Esophagus muscularis mucosa (tissue), 4 donors: ENCODE measurements at regions not wholly inside any gene's neighbourhood (a gene's known extent, or its start where the extent isn't known, plus 50 kb on each side); places are given as distances from the start of the nearest gene placed in this dataset.

Experiments used
- DNase-seq: peaks from one replicate; pipeline ENCODE4 v3.0.0-alpha.2; 2017; ENCODE audit errors: extremely low spot score
- H3K27ac ChIP-seq, 4 donors: fragments of 200-600 bp; sonication (generic); replicated peaks in 1 of 4; 1 replicate in 3 of 4; 2 replicates in 1 of 4; pipeline ENCODE4 v1.5.1; 2016 to 2019; ENCODE audit warnings: mild to moderate bottlenecking in 1 of 4
- H3K27me3 ChIP-seq, 4 donors: fragments of 200-600 bp; sonication (generic); one replicate each; pipeline versions ENCODE4 v1.5.1 to v1.6.0; 2016 to 2019
- H3K36me3 ChIP-seq, 4 donors: fragments of 200-600 bp; sonication (generic); one replicate each; pipeline ENCODE4 v1.5.1; 2016 to 2019
- H3K4me1 ChIP-seq, 4 donors: fragments of 200-600 bp; sonication (generic); one replicate each; pipeline ENCODE4 v1.5.1; 2016 to 2019
- H3K4me3 ChIP-seq, 4 donors: fragments of 200-600 bp; sonication (generic); 1 replicate in 2 of 4; 2 replicates in 2 of 4; pipeline ENCODE4 v1.5.1; 2016 to 2019; ENCODE audit warnings: mild to moderate bottlenecking in 4 of 4, moderate library complexity in 1 of 4
- H3K9me3 ChIP-seq, 4 donors: fragments of 200-600 bp; sonication (generic); 1 replicate in 3 of 4; 2 replicates in 1 of 4; pipeline ENCODE4 v1.5.1; 2016 to 2019
- CTCF ChIP-seq, 3 experiments: fragments of 200-600 bp in 2 of 3; fragments of 450-650 bp in 1 of 3; sonication (generic) in 2 of 3; IDR thresholded peaks; one replicate each; pipeline ENCODE4 v1.5.1; 2017 to 2019; ENCODE audit warnings: antibody characterized with exemption in 3 of 3, mild to moderate bottlenecking in 2 of 3, moderate library complexity in 1 of 3
- EP300 ChIP-seq: sonication (generic); formaldehyde crosslinking; IDR thresholded peaks from one replicate; pipeline ENCODE4 v1.6.1; 2017; ENCODE audit warnings: antibody characterized with exemption
- POLR2A ChIP-seq: fragments of 450-650 bp; IDR thresholded peaks from one replicate; pipeline ENCODE4 v1.6.1; 2017; ENCODE audit warnings: antibody characterized with exemption, moderate library complexity, mild to moderate bottlenecking, low read depth
- POLR2AphosphoS5 ChIP-seq, 2 donors: sonication (generic); formaldehyde crosslinking; IDR thresholded peaks; one replicate each; pipeline ENCODE4 v1.6.1; 2017; ENCODE audit warnings: antibody characterized with exemption in 2 of 2
- WGBS: methylation state at CpG from one replicate; pipeline ENCODE4 v1.1.5; 2018; 5-methylcytosine and 5-hydroxymethylcytosine counted together
- intact Hi-C: fragments of 100-400 bp; cut with DNase I; formaldehyde crosslinking; loops from one replicate; pipeline ENCODE4 v1.15.1; 2023

DNA sequence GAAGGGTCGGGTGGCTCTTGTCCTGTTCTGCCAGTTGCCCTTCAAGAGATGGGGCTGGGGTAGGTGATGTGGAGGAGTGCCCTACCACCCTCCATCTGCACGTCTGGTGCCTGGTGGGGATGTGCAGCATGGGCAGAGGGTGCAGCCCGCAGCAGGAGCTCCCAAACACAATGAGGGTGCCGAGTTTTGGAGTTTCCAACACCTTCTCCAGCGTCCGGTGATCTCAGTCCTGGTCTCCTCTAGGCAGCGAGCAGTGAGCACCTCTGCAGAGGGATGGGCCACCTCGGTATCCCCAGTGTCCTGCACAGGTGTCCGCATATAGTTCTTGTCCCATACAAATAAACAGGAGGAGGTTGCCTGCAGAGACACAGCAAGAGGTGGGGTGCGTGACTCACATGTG, 136.0 kb downstream of the ENGASE start:
- no peak overlapping the region for H3K27ac ChIP-seq
- no peaks in the 10 kb centered on the region for H3K36me3 ChIP-seq
- no peaks in the 10 kb centered on the region for H3K4me1 ChIP-seq
- intact Hi-C loops: no loop called here
- H3K9me3 ChIP-seq: no peaks in the 10 kb centered on the region
- H3K27me3 ChIP-seq: peaks cover 0 to 64% (median 0%) of the 10 kb centered on the region in 4 donors
- TF ChIP-seq EP300 (no peak), POLR2A (no peak), POLR2AphosphoS5 (IDR thresholded peaks at IDR 0.05) (no peak), CTCF (IDR thresholded peaks at IDR 0.05) (no peak)
- H3K4me3 ChIP-seq: no peak overlapping the region
- DNase-seq: no peak
- 82% methylated on average over 8 of the region's 10 CpGs for WGBS

GRCh38 chr17:79207960-79208359, 133.3 kb downstream of the ENGASE start:
- no peaks in the 10 kb centered on the region for H3K4me1 ChIP-seq
- peaks cover 0 to 52% (median 0%) of the 10 kb centered on the region in 4 donors for H3K27me3 ChIP-seq
- no peak for TF ChIP-seq CTCF (IDR thresholded peaks at IDR 0.05)
- no peak for TF ChIP-seq POLR2AphosphoS5 (IDR thresholded peaks at IDR 0.05)
- TF ChIP-seq EP300: no peak
- no peak for TF ChIP-seq POLR2A
- no peaks in the 10 kb centered on the region for H3K36me3 ChIP-seq
- H3K9me3 ChIP-seq: no peaks in the 10 kb centered on the region
- intact Hi-C loops: no loop called here
- WGBS: 54% methylated on average over 13 of the region's 13 CpGs
- no peak overlapping the region for H3K4me3 ChIP-seq
- no peak for DNase-seq
- no peak overlapping the region for H3K27ac ChIP-seq

DNA sequence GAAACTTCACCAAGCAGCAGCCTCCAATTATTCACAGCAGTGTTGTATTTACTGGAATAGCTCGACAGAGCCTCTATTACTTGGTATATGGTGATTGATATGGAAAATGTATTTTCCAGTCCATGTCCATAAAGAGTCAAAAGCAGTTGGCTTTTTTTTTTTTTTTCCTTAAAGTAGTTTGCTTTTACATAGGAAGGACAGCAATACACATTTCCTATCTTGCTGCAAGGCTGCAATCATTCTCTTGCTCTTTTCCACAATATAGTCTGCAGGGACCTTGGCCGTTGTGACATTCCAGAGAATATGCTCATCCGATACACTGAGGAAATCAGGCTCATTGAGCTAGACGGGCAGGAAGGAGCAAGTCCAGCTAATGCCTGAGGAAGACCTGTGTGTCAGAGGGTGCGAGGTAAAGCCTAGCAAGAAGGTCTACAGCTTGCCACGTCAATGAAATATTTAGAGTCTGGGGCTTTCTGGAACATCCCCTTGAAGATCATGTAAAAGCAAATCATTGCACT, 131.1 kb downstream of the ENGASE start:
- no peak overlapping the region for H3K4me3 ChIP-seq
- WGBS: 79% methylated on average over 6 of the region's 6 CpGs
- TF ChIP-seq POLR2AphosphoS5 (IDR thresholded peaks at IDR 0.05) (no peak), CTCF (IDR thresholded peaks at IDR 0.05) (no peak), EP300 (no peak), POLR2A (no peak)
- peaks cover 0 to 51% (median 0%) of the 10 kb centered on the region in 4 donors for H3K27me3 ChIP-seq
- no peaks in the 10 kb centered on the region for H3K4me1 ChIP-seq
- H3K27ac ChIP-seq: no peak overlapping the region
- H3K36me3 ChIP-seq: no peaks in the 10 kb centered on the region
- DNase-seq: no peak
- intact Hi-C loops: no loop called here
- no peaks in the 10 kb centered on the region for H3K9me3 ChIP-seq

- Histone ChIP-seq H3K9me3 (no peaks in the 10 kb centered on the region), H3K4me1 (no peaks in the 10 kb centered on the region), H3K27ac (no peak overlapping the region), H3K36me3 (no peaks in the 10 kb centered on the region), H3K27me3 (peaks cover 0 to 53% (median 0%) of the 10 kb centered on the region in 4 donors), H3K4me3 (no peak overlapping the region)
- 90% methylated on average over 15 of the region's 20 CpGs for WGBS
- intact Hi-C loops: no loop called here
- TF ChIP-seq EP300: no peak
- DNase-seq: no peak
Observed at GRCh38 chr17:79204261-79204660, 129.6 kb downstream of the ENGASE start.

DNA sequence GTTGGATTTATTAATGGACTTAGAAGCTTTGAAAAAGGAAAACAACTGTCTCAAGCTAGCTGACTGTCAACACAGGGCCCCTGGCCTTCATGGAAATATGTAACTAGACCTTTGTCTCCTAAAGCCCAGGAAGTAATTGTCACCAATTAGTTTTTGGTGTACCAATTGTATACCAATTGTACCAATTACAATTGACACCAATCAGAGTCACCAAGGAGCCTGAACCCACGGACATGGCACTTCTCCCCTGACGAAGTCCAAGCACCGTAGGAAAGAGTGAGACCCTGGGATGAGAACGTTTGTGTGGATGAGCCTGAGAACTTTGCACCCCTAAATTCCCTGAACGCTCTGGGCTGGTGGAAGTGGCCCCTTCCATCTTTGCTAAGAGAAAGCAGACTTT, 129.0 kb downstream of the ENGASE start:
- no peak overlapping the region for H3K4me3 ChIP-seq
- H3K9me3 ChIP-seq: no peaks in the 10 kb centered on the region
- 87% methylated on average over 5 of the region's 5 CpGs for WGBS
- peaks cover 0 to 56% (median 0%) of the 10 kb centered on the region in 4 donors for H3K27me3 ChIP-seq
- no peak overlapping the region for H3K27ac ChIP-seq
- no peaks in the 10 kb centered on the region for H3K36me3 ChIP-seq
- H3K4me1 ChIP-seq: no peaks in the 10 kb centered on the region
- intact Hi-C loops: no loop called here
- TF ChIP-seq EP300: no peak
- TF ChIP-seq POLR2A: no peak
- no peak for TF ChIP-seq CTCF (IDR thresholded peaks at IDR 0.05)
- no peak for TF ChIP-seq POLR2AphosphoS5 (IDR thresholded peaks at IDR 0.05)
- no peak for DNase-seq
